ENCODE measurements at regions not wholly inside any gene's neighbourhood (a gene's known extent, or its start where the extent isn't known, plus 50 kb on each side); places are given as distances from the start of the nearest gene placed in this dataset.
A peak's percentile ranks its signal among the peaks of the same experiment; 100 is the strongest.
"Not testable (repeated sequence)": the region's sequence is repeated elsewhere in the genome, so short reads cannot be mapped to it uniquely, and the experiment has no call there.

GRCh38 chrX:66902081-66902480 lies 263.2 kb upstream of the EDA2R start:
- no peak for DNase-seq

GRCh38 chrX:66900886-66901285 lies 262.0 kb upstream of the EDA2R start:
- DNase-seq = no peak

GRCh38 chrX:66892004-66892403 lies 253.1 kb upstream of the EDA2R start:
- DNase-seq = no peak

- DNase-seq = no peak
Observed at GRCh38 chrX:66889418-66889817, 250.5 kb upstream of the EDA2R start.

- no peak for DNase-seq
Observed at GRCh38 chrX:66882101-66882500, 243.2 kb upstream of the EDA2R start.

GRCh38 chrX:66876776-66877175 lies 237.9 kb upstream of the EDA2R start:
- no peak for DNase-seq

GRCh38 chrX:66872771-66873170 lies 233.9 kb upstream of the EDA2R start:
- no peak for DNase-seq

- DNase-seq = no peak
Observed at GRCh38 chrX:66863721-66864120, 224.8 kb upstream of the EDA2R start.

- DNase-seq = peak in 1 of 5 experiments; percentile 66
Observed at GRCh38 chrX:66833426-66833825, 194.5 kb upstream of the EDA2R start.

- no peak for DNase-seq
Observed at GRCh38 chrX:66815227-66815626, 176.3 kb upstream of the EDA2R start.

GRCh38 chrX:66794514-66794913 lies 155.6 kb upstream of the EDA2R start:
- DNase-seq = not testable (repeated sequence)

- no peak for DNase-seq
Observed at GRCh38 chrX:66766318-66766717, 127.4 kb upstream of the EDA2R start.

GRCh38 chrX:66760651-66761050 lies 121.8 kb upstream of the EDA2R start:
- DNase-seq = no peak

GRCh38 chrX:66756717-66757116 lies 117.8 kb upstream of the EDA2R start:
- no peak for DNase-seq

- DNase-seq = no peak
Observed at GRCh38 chrX:66751136-66751782, 112.4 kb upstream of the EDA2R start.

- DNase-seq = not testable (repeated sequence)
Observed at GRCh38 chrX:66744519-66744918, 105.6 kb upstream of the EDA2R start.

- DNase-seq = peak in 1 of 5 experiments; percentile 34
Observed at GRCh38 chrX:66731398-66731797, 92.5 kb upstream of the EDA2R start.

- peak in 4 of 5 experiments; percentile 7 to 70 (median 27) for DNase-seq
Observed at GRCh38 chrX:66728818-66729271, 90.0 kb upstream of the EDA2R start.

- DNase-seq = no peak
Observed at GRCh38 chrX:66717926-66718325, 79.0 kb upstream of the EDA2R start.

GRCh38 chrX:66698273-66699204 lies 59.7 kb upstream of the EDA2R start:
- DNase-seq = no peak

GRCh38 chrX:66692512-66692911 lies 53.6 kb upstream of the EDA2R start:
- not testable (repeated sequence) for DNase-seq

Data from T-helper 2 cell (primary cell).